ENCODE measurements at regions not wholly inside any gene's neighbourhood (a gene's known extent, or its start where the extent isn't known, plus 50 kb on each side); places are given as distances from the start of the nearest gene placed in this dataset.
"Not testable (repeated sequence)": the region's sequence is repeated elsewhere in the genome, so short reads cannot be mapped to it uniquely, and the experiment has no call there.

DNA sequence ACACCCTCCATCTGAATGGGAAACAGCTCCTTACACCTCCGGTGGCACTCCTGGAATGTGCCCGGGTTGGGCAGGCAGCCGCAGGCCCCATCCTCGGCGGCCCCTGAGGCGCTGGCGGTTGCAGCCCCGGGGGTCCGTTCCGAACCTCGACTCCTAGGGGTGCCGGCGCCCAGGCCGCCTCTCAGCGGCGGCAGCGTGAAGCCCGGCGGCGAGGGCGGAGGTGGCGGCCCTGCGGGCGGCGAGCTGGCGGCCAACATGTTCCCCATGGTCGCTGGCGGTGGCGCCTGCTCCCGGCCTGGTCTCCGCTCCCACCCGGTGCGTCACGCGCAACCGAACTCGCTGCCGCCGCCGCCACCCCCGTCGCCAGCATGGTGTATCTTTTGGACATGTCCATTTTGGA is 165.2 kb downstream of the POTEH start:
- H3K4me3 ChIP-seq; H3K27me3 ChIP-seq; intact Hi-C loops (cut with DNase I); H3K27ac ChIP-seq; H3K9me3 ChIP-seq; H3K36me3 ChIP-seq; DNase-seq; H3K4me1 ChIP-seq: not testable (repeated sequence)
- 77 to 90% methylated on average over 23 to 24 of the region's 42 CpGs for WGBS, 2 donors

DNA sequence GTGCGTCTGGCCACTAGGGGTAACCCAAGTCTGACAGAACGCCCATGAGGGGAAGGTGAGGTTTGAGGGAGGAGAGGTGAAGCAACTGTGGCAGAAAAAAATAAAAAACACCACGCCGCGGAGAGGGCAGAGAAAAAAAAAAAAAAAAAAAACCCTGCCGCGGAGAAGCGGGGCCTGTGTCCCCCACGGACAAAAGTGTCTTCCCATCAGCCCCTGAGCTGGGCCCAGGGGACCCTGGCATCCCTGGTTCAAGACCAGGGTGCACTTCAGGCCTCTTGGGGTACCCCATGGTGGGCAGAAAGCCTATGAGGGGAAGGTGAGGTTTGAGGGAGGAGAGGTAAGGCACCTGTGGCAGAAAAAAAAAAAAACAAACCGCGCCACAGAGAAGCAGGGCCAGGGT is 191.1 kb downstream of the POTEH start:
- WGBS, 2 donors = 84 to 87% methylated on average over 4 of the region's 11 CpGs
- H3K27me3 ChIP-seq; H3K36me3 ChIP-seq; DNase-seq; intact Hi-C loops (cut with DNase I); H3K27ac ChIP-seq; H3K4me3 ChIP-seq; H3K9me3 ChIP-seq; H3K4me1 ChIP-seq: not testable (repeated sequence)

DNA sequence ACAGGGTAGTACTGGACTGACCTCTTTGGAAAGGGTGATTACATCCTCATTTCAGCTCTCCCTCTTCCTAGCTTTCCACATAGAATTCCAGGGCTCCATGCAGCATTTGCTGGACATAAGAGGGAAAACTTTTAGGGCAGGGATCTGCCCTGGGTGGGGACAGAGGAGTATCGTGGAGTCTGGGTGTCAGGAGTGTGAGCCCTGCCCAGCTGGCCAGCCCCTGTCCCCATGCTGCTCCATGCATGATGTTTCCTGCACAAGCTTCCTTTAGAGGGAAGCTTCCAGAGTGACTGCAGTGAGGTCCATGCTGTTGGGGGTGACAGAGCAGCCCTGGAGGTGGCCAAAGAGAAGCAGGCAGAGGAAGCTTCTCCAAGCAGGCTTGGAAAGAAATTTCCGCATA is 214.5 kb downstream of the POTEH start:
- intact Hi-C loops (cut with DNase I); DNase-seq; H3K4me1 ChIP-seq; H3K36me3 ChIP-seq; H3K9me3 ChIP-seq; H3K4me3 ChIP-seq; H3K27me3 ChIP-seq; H3K27ac ChIP-seq: not testable (repeated sequence)
- 82 to 93% methylated on average over 1 of the region's 2 CpGs for WGBS, 2 donors

DNA sequence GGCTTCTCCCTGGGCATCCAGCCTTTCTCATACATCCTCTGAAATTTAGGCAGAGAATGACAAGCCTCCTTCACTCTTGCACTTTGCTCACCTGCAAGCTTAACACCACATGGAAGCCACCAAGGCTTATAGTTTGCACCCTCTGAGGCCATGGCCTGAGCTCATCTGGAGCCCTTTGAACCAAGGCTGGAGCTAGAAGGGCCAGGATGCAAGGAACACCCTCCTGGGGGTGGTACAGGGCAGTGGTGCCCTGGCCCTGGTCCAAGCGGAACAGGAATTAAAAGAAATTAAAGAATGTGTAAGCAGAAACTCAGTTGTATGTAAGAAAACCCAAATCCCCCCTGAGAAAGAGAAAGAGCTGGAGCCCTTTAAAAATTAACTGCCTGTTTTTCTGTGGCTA is 221.9 kb downstream of the POTEH start:
- 89 to 91% methylated on average over 1 of the region's 1 CpG for WGBS, 2 donors
- H3K27me3 ChIP-seq; H3K27ac ChIP-seq; H3K4me1 ChIP-seq; H3K9me3 ChIP-seq; intact Hi-C loops (cut with DNase I); H3K36me3 ChIP-seq; DNase-seq; H3K4me3 ChIP-seq: not testable (repeated sequence)

DNA sequence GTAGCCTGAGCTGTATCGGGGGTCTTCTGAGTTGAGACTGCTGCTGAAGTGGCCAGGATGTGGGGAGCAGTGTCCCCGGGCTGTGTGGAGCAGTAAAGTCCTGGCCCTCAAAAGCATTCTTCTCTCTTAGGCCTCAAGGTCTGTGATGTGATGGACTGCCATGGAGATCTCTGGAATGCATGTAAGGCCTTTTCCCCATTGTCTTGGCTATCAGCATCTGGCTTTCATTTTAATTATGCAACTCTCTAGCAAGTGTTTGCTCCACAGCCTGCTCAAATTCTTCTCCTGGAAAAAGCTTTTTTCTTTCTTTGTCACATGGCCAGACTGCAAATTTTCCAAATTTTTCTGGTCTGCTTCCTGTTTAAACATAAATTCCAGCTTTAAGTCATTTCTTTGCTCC is 229.3 kb downstream of the POTEH start:
- H3K4me3 ChIP-seq; H3K27ac ChIP-seq; H3K36me3 ChIP-seq; H3K9me3 ChIP-seq; DNase-seq; H3K4me1 ChIP-seq; H3K27me3 ChIP-seq; intact Hi-C loops (cut with DNase I): not testable (repeated sequence)
- 65 to 75% methylated on average over 2 of the region's 2 CpGs for WGBS, 2 donors

GRCh38 chr22:15920941-15921340 is 231.1 kb downstream of the POTEH start:
- H3K9me3 ChIP-seq; H3K27ac ChIP-seq; H3K4me3 ChIP-seq; H3K27me3 ChIP-seq; H3K4me1 ChIP-seq; intact Hi-C loops (cut with DNase I); H3K36me3 ChIP-seq; DNase-seq: not testable (repeated sequence)
- 76 to 86% methylated on average over 4 of the region's 4 CpGs for WGBS, 2 donors

- H3K27ac ChIP-seq; H3K27me3 ChIP-seq; DNase-seq; H3K9me3 ChIP-seq; H3K36me3 ChIP-seq; intact Hi-C loops (cut with DNase I); H3K4me3 ChIP-seq; H3K4me1 ChIP-seq: not testable (repeated sequence)
Measured at GRCh38 chr22:15922132-15922531, 232.3 kb downstream of the POTEH start.

GRCh38 chr22:15922666-15923065 is 232.8 kb downstream of the POTEH start:
- H3K27ac ChIP-seq; DNase-seq; H3K27me3 ChIP-seq; intact Hi-C loops (cut with DNase I); H3K36me3 ChIP-seq; H3K9me3 ChIP-seq; H3K4me1 ChIP-seq; H3K4me3 ChIP-seq: not testable (repeated sequence)
- WGBS, 2 donors = 82 to 86% methylated on average over 5 of the region's 5 CpGs

GRCh38 chr22:15924820-15925219 is 235.0 kb downstream of the POTEH start:
- DNase-seq; H3K36me3 ChIP-seq; H3K27me3 ChIP-seq; H3K9me3 ChIP-seq; H3K4me3 ChIP-seq; H3K27ac ChIP-seq; H3K4me1 ChIP-seq; intact Hi-C loops (cut with DNase I): not testable (repeated sequence)
- 14% methylated on average over 1 of the region's 2 CpGs; no CpG with 5 or more reads in 1 of the 2 donors for WGBS, 2 donors

GRCh38 chr22:15927172-15927571 is 237.3 kb downstream of the POTEH start:
- H3K36me3 ChIP-seq; H3K9me3 ChIP-seq; intact Hi-C loops (cut with DNase I); H3K4me1 ChIP-seq; H3K27me3 ChIP-seq; H3K4me3 ChIP-seq; DNase-seq; H3K27ac ChIP-seq: not testable (repeated sequence)
- WGBS, 2 donors = 88% methylated on average over 4 of the region's 5 CpGs

Small RNA genes lying in the stretch of these regions (small RNA-seq; reads per million reads assigned to genes)
- 0 reads per million in 3 donors for gene AP000522.1
